ENCODE measurements at regions not wholly inside any gene's neighbourhood (a gene's known extent, or its start where the extent isn't known, plus 50 kb on each side); places are given as distances from the start of the nearest gene placed in this dataset.

- TF ChIP-seq CTCF (IDR thresholded peaks at IDR 0.05) (no peak), POLR2A (IDR thresholded peaks at IDR 0.05) (no peak)
Measured at GRCh38 chr18:35917043-35917442, 55.4 kb upstream of the RMP24 start.

Data from transverse colon (tissue), 3 donors.